Lung (tissue), 12 donors: ENCODE measurements at regions not wholly inside any gene's neighbourhood (a gene's known extent, or its start where the extent isn't known, plus 50 kb on each side); places are given as distances from the start of the nearest gene placed in this dataset. TPM values are rescaled to one million over a fixed set of nuclear protein-coding genes. Genes with fewer than 3 reads are reported as not detected.

ENCODE experiments used
- ATAC-seq: fragments of 200-7000 bp; cut with Tn5 transposase; one replicate; pipeline ENCODE4 v1.9.1; 2020; ENCODE audit warnings: moderate number of reproducible peaks; ENCODE audit not compliant: insufficient read depth, low FRiP score
- DNase-seq, 3 donors: peaks; one replicate each; pipeline ENCODE4 v3.0.0-alpha.2; 2013 to 2017
- H3K27ac ChIP-seq, 2 donors: one replicate each; pipeline ENCODE4 v1.5.1; 2013; ENCODE audit warnings: mild to moderate bottlenecking in 2 of 2, moderate library complexity in 2 of 2, control low read depth in 1 of 2, inconsistent platforms in 1 of 2, low read depth in 1 of 2, low read length in 1 of 2
- H3K27me3 ChIP-seq, 3 donors: one replicate each; pipeline ENCODE4 v1.5.1; 2013; ENCODE audit warnings: low read length in 2 of 3; ENCODE audit not compliant: control insufficient read depth in 3 of 3, insufficient read depth in 3 of 3
- H3K36me3 ChIP-seq, 4 donors: one replicate each; pipeline ENCODE4 v1.5.1; 2013; ENCODE audit warnings: low read length in 4 of 4, mild to moderate bottlenecking in 1 of 4, moderate library complexity in 1 of 4; ENCODE audit not compliant: control insufficient read depth in 4 of 4, insufficient read depth in 4 of 4
- H3K4me1 ChIP-seq, 5 donors: one replicate each; pipeline ENCODE4 v1.5.1; 2013; ENCODE audit warnings: low read length in 5 of 5, mild to moderate bottlenecking in 2 of 5, moderate library complexity in 1 of 5; ENCODE audit not compliant: control insufficient read depth in 5 of 5, insufficient read depth in 5 of 5
- H3K4me3 ChIP-seq: one replicate; pipeline ENCODE4 v1.5.1; 2013; ENCODE audit warnings: mild to moderate bottlenecking, control low read depth, moderate library complexity
- H3K9ac ChIP-seq, 2 donors: one replicate each; pipeline ENCODE4 v1.5.1; 2013; ENCODE audit warnings: low read length in 2 of 2, control low read depth in 1 of 2; ENCODE audit not compliant: insufficient read depth in 1 of 2
- H3K9me3 ChIP-seq, 4 donors: one replicate each; pipeline ENCODE4 v1.5.1; 2013; ENCODE audit warnings: low read length in 3 of 4, mild to moderate bottlenecking in 1 of 4, moderate library complexity in 1 of 4; ENCODE audit not compliant: control insufficient read depth in 4 of 4, insufficient read depth in 3 of 4
- CTCF ChIP-seq: IDR thresholded peaks from 2 replicates; pipeline ENCODE4 v1.5.1; 2012; ENCODE audit warnings: mild to moderate bottlenecking; ENCODE audit errors: control extremely low read depth, extremely low read depth
- WGBS, 2 donors: extraction: QIAGEN DNeasy Blood & Tissue Kit; methylation state at CpG; one replicate each; pipeline ENCODE4 v1.1.7; 2013; 5-methylcytosine and 5-hydroxymethylcytosine counted together
- small RNA-seq: library from RNA; depleted of rRNA; stranded (forward); fragments of <200 nt; gene quantifications from one replicate; pipeline ENCODE3, GENCODE V24; 2014; ENCODE audit warnings: low replicate concordance
- donor health status: control.
- donor health status: control.
- donor health status: Bipolar disorder and iron deficiency.
- donor health status: healthy.
- donor health status: DM: yes; HTN: yes; CAD: no.

- DNase-seq (no peak), ATAC-seq (no peak)
- no peak for TF ChIP-seq CTCF
- no peak overlapping the region for H3K4me3 ChIP-seq
- H3K9me3 ChIP-seq, result peaks cover 0 to 12% (median 3%) of the 10 kb centered on the region in 4 donors
- H3K27me3 ChIP-seq, result no peaks in the 10 kb centered on the region
- WGBS, 2 donors, result 76 to 83% methylated on average over 2 to 3 of the region's 3 CpGs
- H3K36me3 ChIP-seq, result no peaks in the 10 kb centered on the region
- no peak overlapping the region for H3K27ac ChIP-seq
- H3K9ac ChIP-seq, result no peak overlapping the region
- H3K4me1 ChIP-seq, result no peaks in the 10 kb centered on the region
Observed at GRCh38 chrX:73903941-73904340, 51.4 kb upstream of the XIST start.

Small RNA genes in the stretch of these regions (small RNA-seq; reads per million reads assigned to genes)
- 0.06 reads per million for gene ATP5MDP1
- not detected for gene DDX3P2
- 58.7 reads per million, percentile 98 among the genes with 10 or more reads in this experiment for gene MIR374B
- 73.2 reads per million, percentile 98 among the genes with 10 or more reads in this experiment for gene MIR421
- gene RF02124, result not detected
- not detected for gene RF02125
